GM19035 (cell line): ENCODE measurements at regions not wholly inside any gene's neighbourhood (a gene's known extent, or its start where the extent isn't known, plus 50 kb on each side); places are given as distances from the start of the nearest gene placed in this dataset.
A peak's percentile ranks its signal among the peaks of the same experiment; 100 is the strongest.
"Not testable (repeated sequence)": the region's sequence is repeated elsewhere in the genome, so short reads cannot be mapped to it uniquely, and the experiment has no call there.

Source experiments
- ATAC-seq: cut with Tn5 transposase; IDR thresholded peaks from one replicate; pipeline ENCODE4 v1.9.1; 2021; ENCODE audit not compliant: unreplicated experiment

DNA sequence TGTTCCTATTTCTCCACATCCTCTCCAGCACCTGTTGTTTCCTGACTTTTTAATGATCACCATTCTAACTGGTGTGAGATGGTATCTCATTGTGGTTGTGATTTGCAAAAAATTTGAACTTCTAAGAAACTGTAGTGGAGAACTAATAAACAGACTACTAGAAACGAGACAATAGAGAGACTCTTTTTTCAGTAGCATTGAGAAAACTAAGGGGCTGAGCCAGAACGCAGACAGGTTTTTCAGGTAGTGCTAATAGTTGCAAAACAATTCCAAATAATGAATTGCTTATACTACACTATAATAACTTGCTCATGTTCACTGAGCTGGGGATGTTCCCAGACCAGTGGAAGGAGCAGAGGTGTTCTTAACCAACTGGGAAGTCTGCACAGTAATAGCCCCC is 98.8 kb upstream of the DPH5 start:
- no peak for ATAC-seq

DNA sequence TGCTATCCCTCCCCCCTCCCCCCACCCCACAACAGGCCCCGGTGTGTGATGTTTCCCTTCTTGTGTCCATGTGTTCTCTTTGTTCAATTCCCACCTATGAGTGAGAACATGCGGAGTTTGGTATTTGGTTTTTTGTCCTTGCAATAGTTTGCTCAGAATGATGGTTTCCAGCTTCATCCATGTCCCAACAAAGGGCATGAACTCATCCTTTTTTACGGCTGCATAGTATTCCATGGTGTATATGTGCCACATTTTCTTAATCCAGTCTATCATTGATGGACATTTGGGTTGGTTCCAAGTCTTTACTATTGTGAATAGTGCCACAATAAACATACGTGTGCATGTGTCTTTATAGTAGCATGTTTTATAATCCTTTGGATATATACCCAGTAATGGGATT is 98.3 kb upstream of the DPH5 start:
- not testable (repeated sequence) for ATAC-seq

DNA sequence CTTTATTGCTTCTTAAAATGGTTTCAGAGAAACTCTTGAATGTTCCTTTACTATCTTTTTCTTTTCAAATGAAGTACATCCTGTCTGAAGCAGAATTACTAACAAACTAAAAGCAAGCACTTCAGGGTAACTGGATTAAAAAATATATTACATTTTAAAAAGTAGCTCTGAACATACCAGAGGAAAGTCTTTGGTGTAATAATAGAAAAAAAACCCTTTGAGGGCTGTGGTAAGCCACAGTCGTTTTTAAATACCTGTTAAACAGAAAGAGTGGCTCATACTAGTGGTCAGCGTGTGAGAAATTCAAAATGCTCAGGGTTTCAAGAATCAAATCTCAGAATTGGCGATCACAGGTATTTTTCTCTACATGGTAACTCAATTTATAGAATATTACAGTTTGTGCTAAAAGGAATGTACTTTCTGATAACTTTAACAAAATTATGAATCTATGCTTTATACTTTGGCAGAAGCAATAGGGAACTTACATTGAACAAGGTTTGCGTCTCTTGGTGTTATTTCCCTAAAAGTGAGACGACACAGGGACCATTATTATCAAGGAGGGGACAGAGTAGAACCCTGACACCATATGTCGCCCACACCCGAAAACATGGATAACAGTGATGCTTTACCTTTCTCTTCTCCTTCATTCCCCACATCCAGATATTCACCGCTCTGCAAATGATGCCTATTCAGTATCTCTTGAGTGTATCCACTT is 97.0 kb upstream of the DPH5 start:
- peak; percentile 97 for ATAC-seq

GRCh38 chr1:101121975-101122374 is 96.4 kb upstream of the DPH5 start:
- ATAC-seq, result no peak

GRCh38 chr1:101121504-101121903 is 95.9 kb upstream of the DPH5 start:
- ATAC-seq, result no peak

DNA sequence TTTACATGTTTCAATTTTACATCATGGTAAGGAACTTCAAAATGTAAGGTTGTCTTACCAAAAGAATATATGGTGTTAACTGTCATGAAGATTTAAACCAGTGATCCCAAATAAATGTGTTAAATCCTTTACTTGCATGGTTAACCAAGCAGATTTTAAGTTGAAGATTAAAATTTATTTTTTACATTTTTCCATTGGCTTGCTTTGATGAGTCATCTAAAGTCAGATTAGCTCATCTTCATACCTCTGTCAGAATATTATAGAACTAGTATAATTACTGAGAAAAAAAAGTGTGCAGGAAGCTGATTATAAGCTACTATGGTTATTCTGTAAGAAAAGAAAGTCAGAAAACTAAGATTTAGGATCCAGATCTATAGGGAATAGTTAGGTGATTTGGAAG is 95.3 kb upstream of the DPH5 start:
- no peak for ATAC-seq

- no peak for ATAC-seq
Observed at GRCh38 chr1:101119289-101119688, 93.7 kb upstream of the DPH5 start.

GRCh38 chr1:101116006-101116405 is 90.4 kb upstream of the DPH5 start:
- ATAC-seq, result no peak

DNA sequence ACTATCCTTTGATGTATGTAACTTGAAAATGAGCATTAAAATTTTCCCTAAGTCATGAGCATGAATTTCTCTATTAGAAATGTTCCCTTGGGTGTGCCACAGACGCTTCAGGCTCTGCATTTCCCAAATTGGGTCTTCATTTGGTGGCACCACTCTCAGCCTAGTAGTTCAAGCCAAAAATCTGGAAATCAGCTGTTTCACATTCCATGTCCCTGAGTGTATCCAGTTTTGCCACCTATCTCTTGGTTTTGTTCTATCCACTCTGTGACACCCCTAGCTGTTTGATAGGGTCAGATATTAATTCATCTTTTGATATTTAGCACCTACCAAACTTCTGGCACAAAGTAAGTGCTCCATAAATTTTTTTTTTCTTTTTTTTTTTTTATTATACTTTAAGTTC is 89.5 kb upstream of the DPH5 start:
- no peak for ATAC-seq

- ATAC-seq, result not testable (repeated sequence)
Observed at GRCh38 chr1:101114128-101114527, 88.5 kb upstream of the DPH5 start.

DNA sequence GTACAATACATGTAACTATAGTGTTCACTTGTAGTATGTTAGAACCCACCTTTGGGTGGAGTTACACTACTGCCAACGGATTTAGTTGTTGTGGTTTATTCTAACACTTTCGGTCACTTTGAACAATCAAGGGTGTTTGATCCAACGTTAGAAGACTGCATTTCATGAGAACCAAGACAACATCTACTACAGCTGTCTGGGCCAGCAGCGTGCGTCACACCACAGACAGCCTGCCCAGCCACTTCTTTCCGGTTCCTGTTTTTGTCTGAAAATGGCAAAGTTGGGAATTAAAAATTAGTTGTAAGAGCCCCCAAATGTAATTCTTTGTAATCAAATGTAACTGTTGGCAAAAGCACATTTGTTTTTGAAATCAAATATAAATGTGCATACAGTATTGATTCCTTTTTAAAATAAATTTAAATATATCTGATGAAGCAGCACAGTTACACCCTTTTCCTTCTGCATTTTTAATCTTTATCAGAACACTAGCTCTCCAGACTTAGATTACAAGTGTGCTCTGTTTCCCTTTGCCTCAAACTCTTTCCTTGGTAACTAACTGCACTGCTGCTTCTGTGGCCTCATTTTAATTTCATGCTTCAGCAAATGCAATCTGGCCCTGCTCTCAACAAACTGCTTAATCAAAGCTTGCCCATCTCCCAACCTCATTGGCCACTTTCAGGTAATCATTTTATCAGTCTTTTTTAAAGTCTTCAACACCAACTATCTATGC is 86.6 kb upstream of the DPH5 start:
- ATAC-seq, result peak; percentile 89

- ATAC-seq, result no peak
Observed at GRCh38 chr1:101111461-101111860, 85.9 kb upstream of the DPH5 start.

DNA sequence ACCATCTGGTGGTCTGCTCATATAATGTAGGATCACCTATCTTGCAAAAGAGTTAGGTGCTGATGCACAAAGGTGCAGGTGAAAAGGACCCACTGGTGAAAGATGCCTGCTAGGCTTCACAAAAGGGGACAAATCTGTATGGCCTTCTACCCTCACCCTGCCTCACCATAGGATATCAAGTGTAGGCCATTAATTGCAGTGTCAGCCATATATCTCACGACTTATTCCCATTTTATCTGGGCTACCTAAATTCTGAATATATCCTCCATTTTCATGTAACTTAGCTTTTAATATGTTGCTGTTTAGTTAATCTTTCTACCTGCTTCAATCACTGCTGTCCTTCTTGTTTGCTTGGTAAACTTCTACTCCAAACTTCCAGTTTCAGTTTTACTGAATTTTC is 84.2 kb upstream of the DPH5 start:
- no peak for ATAC-seq

DNA sequence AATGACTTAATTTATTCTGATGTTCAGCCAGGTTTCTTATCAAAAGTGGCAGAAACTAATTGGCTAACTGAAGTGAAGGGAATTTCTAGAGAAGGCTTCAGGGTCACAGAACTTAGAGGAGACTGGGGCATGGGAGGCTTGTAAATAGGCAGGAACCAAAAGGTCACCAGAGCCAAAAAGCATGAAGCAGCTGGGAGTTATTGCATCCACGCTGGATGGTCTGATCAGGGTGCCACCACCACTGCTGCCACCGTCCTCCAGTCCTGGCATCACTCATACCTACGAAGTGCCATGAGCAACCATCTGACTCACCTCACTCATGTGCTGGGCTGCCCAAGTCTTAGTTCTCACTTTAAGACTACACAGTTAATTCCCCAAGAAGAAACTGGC is 82.5 kb upstream of the DPH5 start:
- ATAC-seq, result no peak

GRCh38 chr1:101107496-101108110 is 82.0 kb upstream of the DPH5 start:
- no peak for ATAC-seq

DNA sequence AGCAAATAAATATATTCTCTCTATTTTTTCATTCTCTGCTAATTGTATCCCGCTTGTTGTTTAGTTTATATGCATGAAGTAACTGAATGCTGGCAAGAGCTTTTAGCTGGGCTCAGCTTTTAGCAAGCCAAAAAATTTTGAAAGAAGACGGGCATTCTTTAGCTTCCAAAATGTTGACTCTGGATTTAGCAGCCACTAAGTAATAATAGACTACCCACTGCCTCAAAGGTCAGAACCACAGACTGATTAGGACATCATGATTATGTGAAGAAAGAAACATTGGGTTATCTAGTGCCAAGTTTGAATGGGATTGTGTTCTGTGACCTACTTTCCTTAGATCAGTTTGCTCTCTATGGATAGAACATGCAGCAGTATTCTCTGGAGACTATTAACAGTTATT is 80.3 kb upstream of the DPH5 start:
- no peak for ATAC-seq

DNA sequence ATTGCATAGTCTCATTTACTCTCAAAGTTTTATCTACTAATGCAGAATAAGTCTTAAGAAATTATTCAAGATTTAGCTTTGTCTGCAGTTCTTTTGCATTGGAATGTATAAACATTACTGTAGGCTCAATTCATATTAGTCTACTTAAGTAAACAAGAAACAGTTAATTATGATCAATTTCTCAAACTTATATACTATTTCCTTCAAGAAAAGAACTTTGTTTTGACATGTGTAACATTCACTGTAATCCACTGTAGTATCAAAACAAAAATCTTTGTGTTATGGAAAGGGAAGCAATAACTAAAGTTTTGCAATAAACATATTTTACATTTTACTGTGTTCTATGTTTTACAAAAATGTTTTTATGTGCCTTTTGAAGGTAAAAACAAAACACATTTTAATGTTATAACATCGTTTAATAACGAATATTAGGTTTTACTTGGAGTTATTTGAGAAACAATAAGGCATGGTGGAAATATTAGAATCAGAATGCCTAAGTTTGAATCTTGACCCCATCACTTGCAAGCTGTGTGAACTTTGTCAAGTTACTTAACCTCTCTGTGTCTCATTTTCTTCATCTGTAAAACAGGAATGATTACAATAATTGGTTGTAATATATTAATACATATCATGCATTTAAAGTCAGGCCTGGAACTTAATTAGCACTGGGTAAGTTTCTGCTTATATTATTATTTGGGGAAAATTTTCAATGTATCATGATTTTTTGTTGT is 77.0 kb upstream of the DPH5 start:
- ATAC-seq, result no peak

- no peak for ATAC-seq
Observed at GRCh38 chr1:101101360-101101759, 75.8 kb upstream of the DPH5 start.

DNA sequence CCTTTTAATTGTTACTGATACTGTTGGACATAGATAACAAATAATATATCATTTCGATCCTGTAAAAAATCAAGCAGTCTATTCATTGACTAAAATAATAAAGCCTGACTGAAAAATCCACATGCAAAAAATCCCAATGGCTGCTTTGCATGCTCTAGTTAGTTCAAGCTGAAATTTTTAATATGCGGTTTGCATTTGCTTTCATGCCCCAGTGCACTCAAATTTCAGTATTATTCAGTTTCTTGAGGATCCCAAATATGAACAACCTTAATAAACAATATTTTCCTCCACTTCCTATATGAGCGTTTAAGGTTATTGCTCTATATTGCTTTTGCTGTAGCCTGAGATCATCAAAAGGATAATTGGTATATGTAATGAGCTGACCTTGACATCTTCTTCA is 75.1 kb upstream of the DPH5 start:
- no peak for ATAC-seq

DNA sequence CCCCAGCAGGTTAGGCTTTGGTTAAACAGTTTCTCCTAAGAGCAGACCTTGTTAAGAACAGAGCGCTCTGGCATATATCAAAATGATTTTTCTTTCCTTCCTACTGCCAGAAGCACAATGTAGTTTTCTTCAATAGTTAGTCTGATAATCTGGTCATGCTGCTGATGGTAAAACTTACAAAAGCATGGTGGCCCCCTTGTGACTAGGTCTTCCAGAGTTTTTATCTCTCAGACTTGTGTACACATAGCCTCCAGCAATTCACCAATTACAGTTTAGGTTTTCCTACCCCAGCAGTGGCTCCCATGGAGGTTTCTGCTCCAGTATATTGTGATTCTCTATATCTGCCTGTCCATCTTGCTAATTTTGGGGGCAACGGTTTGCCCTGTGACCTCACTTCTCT is 73.3 kb upstream of the DPH5 start:
- ATAC-seq, result no peak

DNA sequence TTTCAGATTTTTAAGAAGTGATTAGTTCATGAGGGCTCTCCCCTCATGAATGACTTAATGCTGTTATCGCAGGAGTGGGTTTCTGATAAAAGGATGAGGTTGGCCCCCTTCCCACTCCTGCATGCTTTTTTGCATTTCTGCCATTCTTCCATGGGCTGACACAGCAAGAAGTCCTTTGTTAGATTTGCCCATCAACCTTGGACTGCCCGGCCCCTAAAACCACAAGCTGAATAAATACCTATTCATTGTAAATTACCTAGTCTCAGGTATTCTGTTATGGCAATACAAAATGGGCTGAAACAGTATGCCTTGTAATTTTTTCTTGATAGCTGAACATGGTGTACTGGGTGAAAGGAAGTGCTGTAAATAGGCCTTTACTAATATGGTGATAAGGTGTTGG is 72.7 kb upstream of the DPH5 start:
- no peak for ATAC-seq
